Psoas muscle (tissue), 7 donors: ENCODE measurements at regions not wholly inside any gene's neighbourhood (a gene's known extent, or its start where the extent isn't known, plus 50 kb on each side); places are given as distances from the start of the nearest gene placed in this dataset.
"Not testable (repeated sequence)": the region's sequence is repeated elsewhere in the genome, so short reads cannot be mapped to it uniquely, and the experiment has no call there.

ENCODE experiments used
- ATAC-seq, 4 donors: fragments of 200-7000 bp; cut with Tn5 transposase; one replicate each; pipeline ENCODE4 v1.9.1; 2020; ENCODE audit warnings: moderate library complexity in 3 of 4, mild to moderate bottlenecking in 2 of 4
- DNase-seq, 2 donors: peaks; one replicate each; pipeline ENCODE4 v3.0.0-alpha.2; 2020
- H3K27ac ChIP-seq: fragments of 200-600 bp; one replicate; pipeline ENCODE4 v1.8.0; 2022
- H3K27me3 ChIP-seq, 3 donors: fragments of 200-600 bp in 1 of 3; one replicate each; pipeline versions ENCODE4 v1.6.1 to v1.8.0; 2013 to 2022; ENCODE audit warnings: low read length in 2 of 3, mild to moderate bottlenecking in 2 of 3, moderate library complexity in 1 of 3; ENCODE audit not compliant: insufficient read depth in 3 of 3
- H3K36me3 ChIP-seq, 2 donors: fragments of 200-600 bp in 1 of 2; one replicate each; pipeline versions ENCODE4 v1.6.1 to v1.8.0; 2013 to 2022; ENCODE audit warnings: low read depth in 1 of 2, mild to moderate bottlenecking in 1 of 2, moderate library complexity in 1 of 2; ENCODE audit not compliant: insufficient read depth in 1 of 2
- H3K4me1 ChIP-seq: fragments of 200-600 bp; one replicate; pipeline ENCODE4 v1.8.0; 2022
- H3K4me3 ChIP-seq: fragments of 200-600 bp; one replicate; pipeline ENCODE4 v1.8.0; 2022; ENCODE audit warnings: mild to moderate bottlenecking
- H3K9me3 ChIP-seq: fragments of 200-600 bp; one replicate; pipeline ENCODE4 v1.8.0; 2022
- WGBS, 3 donors: extraction: QIAGEN DNeasy Blood & Tissue Kit; methylation state at CpG; one replicate each; pipeline versions ENCODE4 v1.1.6 to v1.1.7; 2013; 5-methylcytosine and 5-hydroxymethylcytosine counted together
- intact Hi-C, 2 donors: fragments of 100-400 bp; cut with DNase I; formaldehyde crosslinking; loops; one replicate each; pipeline versions ENCODE4 v1.11.0 to v1.14.2; 2022
- TF ChIP-seq, protein P1 (sequence below): fragments of 200-600 bp; IDR thresholded peaks from one replicate; pipeline ENCODE4 v1.8.0; 2022; ENCODE audit warnings: antibody characterized with exemption
- donor health status: healthy with polysubstance abuse.
- donor health status: DM: no; HTN: no; CAD: no; lungs with moderate emphysema.
- donor health status: Bipolar disorder and iron deficiency.
- donor health status: healthy.
- donor health status: DM: yes; HTN: yes; CAD: no.
- donor health status: DM: no; HTN: no; CAD: no.
- donor health status: DM: yes; HTN: yes; CAD: no.

DNA sequence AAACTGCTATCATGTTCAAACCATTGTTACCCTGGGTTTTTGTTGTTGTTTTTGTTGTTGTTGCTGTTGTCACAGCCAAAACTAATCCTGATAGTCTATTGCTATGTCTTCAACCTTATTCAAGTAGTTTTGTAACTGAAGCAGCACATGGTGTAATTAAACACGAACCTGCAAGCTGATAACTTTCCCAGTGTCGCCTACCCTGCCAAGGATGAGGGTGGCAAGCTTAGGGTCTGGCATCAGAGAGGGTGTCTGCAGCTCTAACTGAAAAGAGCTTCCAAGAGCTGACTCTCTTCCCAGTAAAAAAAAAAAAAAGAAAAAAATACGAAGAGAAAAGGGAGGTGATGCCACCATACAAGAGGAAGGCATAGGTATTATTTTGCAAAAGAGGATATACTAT, 86.3 kb upstream of the BCL2L14 start:
- WGBS, 3 donors = 26 to 45% (median 27%) methylated on average over 3 of the region's 3 CpGs
- no peaks in the 10 kb centered on the region for H3K36me3 ChIP-seq
- H3K27ac ChIP-seq = no peak overlapping the region
- no peak for ATAC-seq
- TF ChIP-seq, protein P1, sequence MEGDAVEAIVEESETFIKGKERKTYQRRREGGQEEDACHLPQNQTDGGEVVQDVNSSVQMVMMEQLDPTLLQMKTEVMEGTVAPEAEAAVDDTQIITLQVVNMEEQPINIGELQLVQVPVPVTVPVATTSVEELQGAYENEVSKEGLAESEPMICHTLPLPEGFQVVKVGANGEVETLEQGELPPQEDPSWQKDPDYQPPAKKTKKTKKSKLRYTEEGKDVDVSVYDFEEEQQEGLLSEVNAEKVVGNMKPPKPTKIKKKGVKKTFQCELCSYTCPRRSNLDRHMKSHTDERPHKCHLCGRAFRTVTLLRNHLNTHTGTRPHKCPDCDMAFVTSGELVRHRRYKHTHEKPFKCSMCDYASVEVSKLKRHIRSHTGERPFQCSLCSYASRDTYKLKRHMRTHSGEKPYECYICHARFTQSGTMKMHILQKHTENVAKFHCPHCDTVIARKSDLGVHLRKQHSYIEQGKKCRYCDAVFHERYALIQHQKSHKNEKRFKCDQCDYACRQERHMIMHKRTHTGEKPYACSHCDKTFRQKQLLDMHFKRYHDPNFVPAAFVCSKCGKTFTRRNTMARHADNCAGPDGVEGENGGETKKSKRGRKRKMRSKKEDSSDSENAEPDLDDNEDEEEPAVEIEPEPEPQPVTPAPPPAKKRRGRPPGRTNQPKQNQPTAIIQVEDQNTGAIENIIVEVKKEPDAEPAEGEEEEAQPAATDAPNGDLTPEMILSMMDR = no peak
- intact Hi-C loops = no loop called here
- no peak overlapping the region for H3K4me3 ChIP-seq
- H3K4me1 ChIP-seq = no peaks in the 10 kb centered on the region
- no peaks in the 10 kb centered on the region for H3K27me3 ChIP-seq
- no peak for DNase-seq
- no peaks in the 10 kb centered on the region for H3K9me3 ChIP-seq

DNA sequence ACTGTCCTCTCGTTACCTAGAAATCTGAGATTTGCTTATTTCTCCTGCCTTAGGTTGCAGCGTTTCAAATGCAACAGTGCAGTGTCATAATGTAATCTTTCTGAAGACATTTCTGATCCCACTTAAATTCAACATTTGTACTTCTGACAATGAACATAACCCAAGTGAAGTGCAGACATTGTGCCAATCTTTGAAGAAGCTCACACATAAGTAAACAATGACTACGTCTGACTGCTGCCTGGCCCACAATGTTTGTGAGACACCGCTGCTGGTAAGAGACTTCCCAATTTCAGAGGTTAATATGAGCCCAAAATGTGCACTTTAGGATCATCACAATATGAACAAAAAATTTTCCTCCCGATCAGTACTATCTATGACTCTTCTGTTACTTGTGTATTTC, 84.6 kb upstream of the BCL2L14 start:
- Histone ChIP-seq H3K27me3 (no peaks in the 10 kb centered on the region), H3K9me3 (no peaks in the 10 kb centered on the region), H3K4me3 (no peak overlapping the region), H3K4me1 (no peaks in the 10 kb centered on the region), H3K27ac (no peak overlapping the region), H3K36me3 (no peaks in the 10 kb centered on the region)
- ATAC-seq = no peak
- intact Hi-C loops = no loop called here
- WGBS, 3 donors = 92 to 94% (median 92%) methylated on average over 5 of the region's 5 CpGs
- TF ChIP-seq, protein P1 = no peak
- DNase-seq = no peak

DNA sequence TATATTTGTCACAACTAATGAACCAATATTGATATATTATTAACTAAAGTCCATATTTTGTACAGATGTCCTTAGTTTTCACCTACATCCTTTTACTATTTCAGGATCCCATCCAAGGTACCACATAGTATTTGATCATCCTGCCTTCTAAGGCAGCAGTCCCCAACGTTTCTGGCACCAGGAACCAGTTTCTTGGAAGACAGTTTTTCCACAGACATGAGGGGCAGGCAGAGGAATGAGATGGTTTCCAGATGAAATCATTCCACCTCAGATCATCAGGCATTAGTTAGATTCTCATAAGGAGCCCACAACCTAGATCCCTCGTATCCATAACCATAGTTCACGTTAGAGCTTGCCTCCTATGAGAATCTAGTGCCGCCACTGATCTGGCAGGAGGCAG, 82.8 kb upstream of the BCL2L14 start:
- H3K4me1 ChIP-seq = no peaks in the 10 kb centered on the region
- DNase-seq = no peak
- intact Hi-C loops = no loop called here
- WGBS, 3 donors = 73 to 79% (median 78%) methylated on average over 4 of the region's 4 CpGs
- no peaks in the 10 kb centered on the region for H3K27me3 ChIP-seq
- no peaks in the 10 kb centered on the region for H3K9me3 ChIP-seq
- H3K27ac ChIP-seq = no peak overlapping the region
- no peak for ATAC-seq
- TF ChIP-seq, protein P1 = no peak
- H3K36me3 ChIP-seq = no peaks in the 10 kb centered on the region
- no peak overlapping the region for H3K4me3 ChIP-seq

DNA sequence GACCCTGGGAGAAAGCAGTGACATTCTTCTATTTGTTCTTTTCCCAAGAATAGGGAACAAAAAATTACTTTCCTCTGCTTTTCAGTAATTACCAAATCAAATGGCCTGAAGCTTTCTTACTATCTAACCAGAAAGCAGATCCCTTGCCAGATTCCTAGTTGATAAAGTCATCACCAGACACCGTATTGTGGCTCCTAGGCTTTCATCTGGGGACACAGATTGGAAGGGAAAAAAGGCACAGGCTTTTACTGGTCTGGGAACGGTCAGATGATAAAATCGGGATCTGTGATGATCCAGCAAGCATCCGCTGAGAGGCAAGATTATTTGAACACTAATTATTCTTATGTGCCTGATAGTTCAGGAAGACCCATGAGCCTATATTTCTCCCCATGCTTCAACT, 79.1 kb upstream of the BCL2L14 start:
- no peaks in the 10 kb centered on the region for H3K36me3 ChIP-seq
- no peaks in the 10 kb centered on the region for H3K9me3 ChIP-seq
- H3K4me1 ChIP-seq = no peaks in the 10 kb centered on the region
- WGBS, 3 donors = 33 to 44% (median 39%) methylated on average over 4 of the region's 4 CpGs
- DNase-seq = no peak
- no peak overlapping the region for H3K4me3 ChIP-seq
- no peaks in the 10 kb centered on the region for H3K27me3 ChIP-seq
- intact Hi-C loops = no loop called here
- TF ChIP-seq, protein P1 = no peak
- no peak overlapping the region for H3K27ac ChIP-seq
- no peak for ATAC-seq

DNA sequence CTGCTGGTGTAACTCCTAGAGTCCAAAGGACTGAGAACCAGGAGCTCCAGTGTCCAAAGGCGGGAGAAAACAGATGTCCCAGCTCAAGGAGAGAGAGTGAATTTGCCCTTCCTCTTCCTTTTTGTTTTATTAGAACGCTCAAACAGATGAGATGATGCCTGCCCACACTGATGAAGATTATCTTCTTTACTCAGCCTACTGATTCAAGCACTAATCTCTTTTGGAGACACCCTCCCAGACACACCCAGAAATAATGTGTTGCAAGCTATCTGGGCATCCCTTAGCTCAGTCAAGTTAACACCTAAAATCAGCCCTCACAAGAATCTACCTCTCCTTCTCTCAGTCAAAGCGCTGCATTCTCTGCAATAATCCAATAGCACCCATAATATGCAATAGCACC, 78.2 kb upstream of the BCL2L14 start:
- TF ChIP-seq, protein P1 = no peak
- ATAC-seq = no peak
- Histone ChIP-seq H3K36me3 (no peaks in the 10 kb centered on the region), H3K27ac (no peak overlapping the region), H3K27me3 (no peaks in the 10 kb centered on the region), H3K4me1 (no peaks in the 10 kb centered on the region), H3K9me3 (no peaks in the 10 kb centered on the region), H3K4me3 (no peak overlapping the region)
- DNase-seq = no peak
- intact Hi-C loops = no loop called here
- WGBS, 3 donors = 95 to 97% (median 95%) methylated on average over 3 of the region's 3 CpGs

DNA sequence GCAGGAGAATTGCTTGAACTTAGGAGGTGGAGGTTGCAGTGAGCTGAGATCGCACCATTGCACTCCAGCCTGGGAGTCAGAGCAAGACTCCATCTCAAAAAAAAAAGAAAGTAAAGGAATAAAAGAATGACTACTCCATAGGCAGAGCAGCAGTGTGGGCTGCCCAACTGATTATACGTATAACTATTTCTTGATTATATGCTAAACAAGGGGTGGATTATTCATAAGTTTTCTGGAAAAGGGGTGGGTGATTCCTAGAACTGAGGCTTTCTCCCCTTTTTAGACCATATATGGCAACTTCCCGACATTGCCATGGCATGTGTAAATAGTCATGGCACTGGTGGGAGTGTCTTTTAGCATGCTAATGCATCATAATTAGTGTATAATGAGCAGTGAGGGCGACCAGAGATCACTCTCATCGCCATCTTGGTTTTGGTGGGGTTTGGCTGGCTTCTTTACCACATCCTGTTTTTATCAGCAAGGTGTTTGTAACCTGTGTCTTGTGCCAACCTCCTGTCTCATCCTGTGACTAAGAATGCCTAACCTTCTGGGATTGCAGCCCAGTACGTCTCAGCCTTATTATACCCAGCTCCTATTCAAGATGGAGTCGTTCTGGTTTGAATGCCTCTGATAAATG, 72.3 kb upstream of the BCL2L14 start:
- not testable (repeated sequence) for H3K27ac ChIP-seq, H3K4me3 ChIP-seq

More for the DNA sequence above, 72.3 kb upstream of the BCL2L14 start:
- DNase-seq, H3K27me3 ChIP-seq, H3K36me3 ChIP-seq, intact Hi-C loops, H3K4me1 ChIP-seq, H3K9me3 ChIP-seq, ATAC-seq: not testable (repeated sequence)
- WGBS, 3 donors = 83 to 96% (median 85%) methylated on average over 7 of the region's 7 CpGs
